ENCODE measurements at regions not wholly inside any gene's neighbourhood (a gene's known extent, or its start where the extent isn't known, plus 50 kb on each side); places are given as distances from the start of the nearest gene placed in this dataset.

GRCh38 chr3:178085817-178086123 lies 450.5 kb upstream of the KCNMB2 start:
- TF ChIP-seq, protein P1, sequence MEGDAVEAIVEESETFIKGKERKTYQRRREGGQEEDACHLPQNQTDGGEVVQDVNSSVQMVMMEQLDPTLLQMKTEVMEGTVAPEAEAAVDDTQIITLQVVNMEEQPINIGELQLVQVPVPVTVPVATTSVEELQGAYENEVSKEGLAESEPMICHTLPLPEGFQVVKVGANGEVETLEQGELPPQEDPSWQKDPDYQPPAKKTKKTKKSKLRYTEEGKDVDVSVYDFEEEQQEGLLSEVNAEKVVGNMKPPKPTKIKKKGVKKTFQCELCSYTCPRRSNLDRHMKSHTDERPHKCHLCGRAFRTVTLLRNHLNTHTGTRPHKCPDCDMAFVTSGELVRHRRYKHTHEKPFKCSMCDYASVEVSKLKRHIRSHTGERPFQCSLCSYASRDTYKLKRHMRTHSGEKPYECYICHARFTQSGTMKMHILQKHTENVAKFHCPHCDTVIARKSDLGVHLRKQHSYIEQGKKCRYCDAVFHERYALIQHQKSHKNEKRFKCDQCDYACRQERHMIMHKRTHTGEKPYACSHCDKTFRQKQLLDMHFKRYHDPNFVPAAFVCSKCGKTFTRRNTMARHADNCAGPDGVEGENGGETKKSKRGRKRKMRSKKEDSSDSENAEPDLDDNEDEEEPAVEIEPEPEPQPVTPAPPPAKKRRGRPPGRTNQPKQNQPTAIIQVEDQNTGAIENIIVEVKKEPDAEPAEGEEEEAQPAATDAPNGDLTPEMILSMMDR (IDR thresholded peaks at IDR 0.05; ENCODE audit: extremely low read depth, missing control alignments), result no peak

DNA sequence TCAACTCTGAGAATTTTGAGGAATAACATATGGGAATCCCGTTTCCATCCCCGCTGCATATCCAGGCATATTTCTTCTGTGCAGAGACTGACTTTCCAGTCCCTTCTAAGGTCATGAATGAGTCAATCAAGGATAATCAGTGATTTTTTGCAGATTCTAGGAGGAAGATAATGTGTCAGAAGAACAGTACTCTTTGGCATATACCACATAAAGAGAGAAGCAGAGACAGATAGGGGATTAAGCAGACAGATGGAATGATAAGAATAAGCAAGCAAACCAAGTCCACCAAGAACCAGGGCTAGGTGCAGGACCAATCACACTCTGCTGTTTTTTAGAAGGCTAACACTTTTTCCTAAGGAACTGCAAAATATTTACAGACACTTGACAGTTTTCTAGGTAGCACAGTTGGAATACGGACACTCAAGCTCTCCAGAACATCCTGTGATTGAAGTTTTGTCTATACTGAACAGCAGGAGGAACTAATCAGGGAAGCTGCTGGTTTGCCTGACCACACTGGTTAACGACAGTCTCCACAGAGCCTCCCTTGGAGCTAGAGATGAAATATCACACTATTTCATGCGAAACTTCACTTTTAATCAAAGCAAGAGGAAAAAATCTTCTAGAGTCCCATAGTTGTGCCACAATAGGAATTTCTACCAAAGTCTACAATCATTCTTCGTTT lies 450.0 kb upstream of the KCNMB2 start:
- no peak for DNase-seq (ENCODE audit: low spot score)
- TF ChIP-seq, protein P1 (IDR thresholded peaks at IDR 0.05; ENCODE audit: extremely low read depth, missing control alignments), result no peak

More at GRCh38 chr3:178085817-178086123, 450.5 kb upstream of the KCNMB2 start:
- DNase-seq (ENCODE audit: low spot score), result no peak

DNA sequence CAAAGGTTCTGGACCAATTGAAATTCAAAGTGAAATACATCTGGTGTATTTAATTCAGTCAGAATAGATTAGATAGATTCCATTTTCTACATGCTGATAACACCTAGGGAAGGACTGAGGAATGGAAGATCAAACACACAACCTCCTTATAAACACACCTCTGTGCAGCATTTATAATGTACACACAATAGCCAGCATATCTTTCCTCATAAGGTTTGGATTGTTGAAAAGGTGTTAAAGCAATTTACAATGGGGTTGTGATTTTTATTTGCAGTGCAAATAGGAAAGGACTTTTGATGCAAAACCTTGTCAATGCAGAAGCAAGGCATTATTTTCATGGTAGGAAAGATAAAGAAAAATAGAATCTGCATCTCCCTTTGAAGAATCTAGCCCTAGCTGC lies 448.9 kb upstream of the KCNMB2 start:
- no peak for DNase-seq (ENCODE audit: low spot score)
- TF ChIP-seq, protein P1 (IDR thresholded peaks at IDR 0.05; ENCODE audit: extremely low read depth, missing control alignments), result no peak

- DNase-seq (ENCODE audit: low spot score), result no peak
- TF ChIP-seq, protein P1 (IDR thresholded peaks at IDR 0.05; ENCODE audit: extremely low read depth, missing control alignments), result no peak
Measured at GRCh38 chr3:178088963-178089362, 447.3 kb upstream of the KCNMB2 start.

DNA sequence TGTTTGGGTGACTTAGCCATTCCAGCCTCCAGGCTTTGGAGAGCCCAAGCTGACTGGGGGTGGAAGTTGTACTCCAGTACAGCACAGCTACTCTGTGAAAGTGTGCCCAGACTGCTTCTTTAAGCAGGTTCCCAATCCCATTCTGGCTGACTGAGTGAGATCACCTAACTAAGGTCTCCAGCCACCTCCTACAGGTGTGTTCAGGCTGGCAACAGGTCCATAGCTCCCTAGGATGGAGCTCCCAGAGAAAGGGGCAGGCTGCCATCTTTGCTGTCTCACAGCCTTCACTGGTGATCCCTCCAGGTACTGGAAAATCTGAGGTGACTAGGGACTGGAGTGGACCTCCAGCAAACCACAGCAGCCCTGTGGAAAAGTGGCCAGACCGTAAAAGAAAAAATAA lies 445.3 kb upstream of the KCNMB2 start:
- DNase-seq (ENCODE audit: low spot score), result no peak
- TF ChIP-seq, protein P1 (IDR thresholded peaks at IDR 0.05; ENCODE audit: extremely low read depth, missing control alignments), result no peak

- DNase-seq (ENCODE audit: low spot score), result no peak
- TF ChIP-seq, protein P1 (IDR thresholded peaks at IDR 0.05; ENCODE audit: extremely low read depth, missing control alignments), result no peak
Measured at GRCh38 chr3:178095522-178095921, 440.7 kb upstream of the KCNMB2 start.

- TF ChIP-seq, protein P1 (IDR thresholded peaks at IDR 0.05; ENCODE audit: extremely low read depth, missing control alignments), result no peak
- no peak for DNase-seq (ENCODE audit: low spot score)
Measured at GRCh38 chr3:178096955-178097354, 439.3 kb upstream of the KCNMB2 start.
